ENCODE measurements at regions not wholly inside any gene's neighbourhood (a gene's known extent, or its start where the extent isn't known, plus 50 kb on each side); places are given as distances from the start of the nearest gene placed in this dataset.

GRCh38 chr3:157775446-157775845, 272.2 kb upstream of the VEPH1 start:
- TF ChIP-seq SUZ12 (IDR thresholded peaks at IDR 0.05; ENCODE audit: extremely low read depth, insufficient read depth, insufficient read length): no peak
- no peak for TF ChIP-seq ZNF274 (IDR thresholded peaks at IDR 0.05; ENCODE audit: low read depth, low read length)

Measured in NT2/D1 (cell line).